ENCODE measurements at regions not wholly inside any gene's neighbourhood (a gene's known extent, or its start where the extent isn't known, plus 50 kb on each side); places are given as distances from the start of the nearest gene placed in this dataset.

DNA sequence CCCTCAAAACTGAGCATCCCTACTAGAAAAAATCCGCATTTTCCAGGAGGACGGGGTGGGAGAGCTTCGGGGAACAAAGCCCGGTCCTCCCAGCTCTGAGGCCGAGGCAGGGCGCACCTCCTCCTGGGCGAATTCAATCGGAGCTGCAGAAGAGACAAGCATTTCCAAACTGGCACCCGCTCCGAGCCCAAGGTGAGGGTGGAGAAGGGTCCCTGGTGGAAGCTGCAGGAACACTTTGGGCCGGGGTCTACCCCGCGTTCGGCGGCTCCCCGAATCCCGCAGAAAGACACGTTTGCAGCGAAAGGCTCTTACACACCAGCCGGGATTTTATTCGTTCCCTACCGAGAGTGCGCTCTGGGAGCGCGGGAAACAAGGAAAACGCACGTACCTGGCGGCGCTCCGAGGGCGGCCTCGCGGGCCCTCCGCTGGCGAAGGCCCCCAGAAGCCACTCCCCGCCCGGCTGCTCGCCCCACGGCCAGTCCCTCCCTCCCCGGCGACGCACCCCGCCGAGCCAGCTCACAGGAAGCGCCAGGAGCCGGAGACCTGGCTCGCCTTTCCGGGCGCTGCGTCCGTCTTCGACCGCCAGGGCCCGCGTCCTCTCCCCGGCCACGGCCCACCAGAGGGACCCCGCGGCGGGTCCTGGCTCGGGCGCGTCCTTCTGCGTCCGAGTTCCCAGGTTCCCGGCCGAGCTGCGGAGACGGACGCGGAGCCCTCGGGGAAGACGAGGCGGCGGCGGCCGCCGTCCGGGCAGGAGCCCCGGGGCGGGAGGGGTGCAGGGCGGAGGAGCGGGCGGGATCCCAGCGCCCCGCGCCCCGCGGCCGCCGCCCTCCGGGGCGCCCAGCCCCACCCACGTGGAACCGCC is 49.8 kb upstream of the BAHCC1 start:
- peak; percentile 47 for DNase-seq

Data from hematopoietic multipotent progenitor cell treated with erythropoietin and hydrocortisone succinate and interleukin-3 and kit ligand, for 8 days (in vitro differentiated cells).